ENCODE measurements at regions not wholly inside any gene's neighbourhood (a gene's known extent, or its start where the extent isn't known, plus 50 kb on each side); places are given as distances from the start of the nearest gene placed in this dataset.

DNA sequence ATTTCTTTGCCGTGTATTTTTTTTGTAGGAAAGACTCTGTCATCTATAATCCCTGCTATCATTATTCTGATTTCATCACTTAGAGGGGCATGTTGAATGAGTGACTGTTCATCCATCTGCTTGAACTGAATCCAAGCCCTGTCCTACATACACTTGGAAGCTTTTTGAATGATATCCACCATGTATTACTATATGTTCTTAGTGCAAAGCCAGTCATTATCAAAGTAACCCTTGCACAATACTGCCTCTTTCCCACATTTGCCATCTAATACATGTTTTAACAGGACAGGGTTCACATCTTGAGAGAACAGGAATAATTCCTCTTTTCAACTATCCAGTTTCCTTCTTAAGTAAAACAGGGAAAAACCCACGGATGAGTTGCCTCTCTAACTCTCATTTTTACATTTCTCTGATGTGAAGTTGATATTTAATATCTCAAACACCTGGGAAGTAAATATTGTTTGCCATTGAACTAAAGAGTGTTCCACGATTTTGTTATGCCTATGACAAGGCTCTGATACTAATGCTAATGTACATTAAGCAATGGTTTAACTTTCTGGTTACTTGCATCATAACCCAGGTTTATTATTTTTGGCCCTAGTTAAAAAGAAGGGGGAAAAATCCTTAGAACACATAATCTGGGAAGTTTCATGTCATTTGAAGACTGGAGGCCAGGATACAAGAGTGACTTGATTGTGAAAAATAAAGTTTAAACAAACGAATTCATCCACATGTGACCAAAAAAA, 103.7 kb upstream of the TARS1 start:
- in situ Hi-C loops (cut with HindIII; ENCODE audit: low pct_unique_long_range_greater_than_20kb, low sequenced_read_pairs), result no loop called here
- DNase-seq (ENCODE audit: low read depth in 1 of 2, low spot score in 1 of 2), result no peak
- no peak for TF ChIP-seq JUND (IDR thresholded peaks at IDR 0.05; ENCODE audit: low read depth)

DNA sequence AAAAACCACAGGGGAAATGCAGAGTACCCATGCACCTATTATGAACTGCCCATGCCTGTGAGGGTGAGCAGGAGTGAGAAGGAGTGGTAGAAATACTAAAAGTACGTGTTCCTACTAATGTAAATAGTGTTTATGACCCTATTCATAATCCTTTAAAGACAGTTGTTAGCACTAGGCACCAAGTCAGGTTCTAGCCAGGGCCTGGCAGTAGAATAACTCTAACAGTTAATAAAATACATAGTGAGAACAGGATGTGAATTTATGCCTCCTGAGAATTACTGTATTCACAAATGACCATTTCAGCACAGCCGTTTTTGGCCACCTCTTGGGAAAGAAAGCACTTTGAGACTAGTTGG, 103.2 kb upstream of the TARS1 start:
- in situ Hi-C loops (cut with HindIII; ENCODE audit: low pct_unique_long_range_greater_than_20kb, low sequenced_read_pairs), result no loop called here
- no peak for TF ChIP-seq JUND (IDR thresholded peaks at IDR 0.05; ENCODE audit: low read depth)
- no peak for DNase-seq (ENCODE audit: low read depth in 1 of 2, low spot score in 1 of 2)

DNA sequence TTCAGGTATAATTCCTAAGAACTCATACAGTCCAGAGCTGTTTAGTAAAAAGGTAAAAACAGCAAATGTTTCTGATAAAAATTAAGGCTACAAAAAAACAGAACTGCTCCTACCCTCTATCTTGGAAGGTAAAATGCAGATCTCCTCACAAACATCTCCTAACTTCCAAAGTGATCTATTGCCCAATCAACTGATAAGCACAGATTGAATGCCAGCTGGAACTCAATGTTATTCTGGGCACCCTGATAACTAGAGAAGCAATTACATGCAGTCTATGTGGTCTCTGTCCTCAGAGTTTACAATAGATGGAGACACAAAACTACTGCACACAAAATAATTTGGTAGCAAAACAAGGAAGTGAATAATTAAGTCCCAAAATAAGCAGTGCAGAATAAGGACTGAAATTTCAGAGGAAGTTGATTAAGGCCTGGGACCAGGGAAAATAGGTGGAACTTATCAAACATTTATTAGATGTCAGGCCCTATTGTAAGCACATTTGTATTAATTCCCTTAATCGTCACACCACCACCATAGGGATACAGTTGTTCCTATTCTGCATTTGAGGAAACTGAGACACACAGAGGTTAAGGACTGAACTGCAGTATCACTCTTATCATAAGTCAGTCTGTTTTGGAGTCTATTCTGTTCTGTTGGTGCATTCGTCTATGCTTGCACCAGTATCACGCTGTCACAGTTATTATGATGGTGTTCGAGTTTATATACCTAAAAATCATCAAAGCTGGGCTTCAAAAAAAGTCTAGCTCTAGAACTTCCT, 102.2 kb upstream of the TARS1 start:
- in situ Hi-C loops (cut with HindIII; ENCODE audit: low pct_unique_long_range_greater_than_20kb, low sequenced_read_pairs), result no loop called here
- no peak for DNase-seq (ENCODE audit: low read depth in 1 of 2, low spot score in 1 of 2)
- no peak for TF ChIP-seq JUND (IDR thresholded peaks at IDR 0.05; ENCODE audit: low read depth)

DNA sequence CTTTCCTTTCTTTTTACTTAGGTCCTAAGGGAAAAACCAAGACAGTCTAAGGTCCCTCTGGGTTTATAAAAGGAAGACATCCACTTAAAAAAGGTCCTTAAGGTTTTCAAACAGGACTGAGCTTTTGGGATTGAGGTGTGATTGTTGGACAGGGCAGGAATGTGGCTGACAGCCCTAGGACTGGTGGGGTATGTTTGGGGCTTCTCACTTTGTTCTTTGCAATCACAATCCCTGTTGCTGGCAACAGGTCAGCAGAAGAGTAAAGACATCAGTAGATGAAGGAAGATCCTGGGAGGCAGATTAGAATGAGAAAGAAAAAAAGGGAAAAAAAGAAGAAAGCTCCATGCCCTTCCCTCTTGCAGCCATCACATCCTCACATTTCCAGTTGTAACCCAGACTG, 101.4 kb upstream of the TARS1 start:
- no peak for DNase-seq (ENCODE audit: low read depth in 1 of 2, low spot score in 1 of 2)
- no peak for TF ChIP-seq JUND (IDR thresholded peaks at IDR 0.05; ENCODE audit: low read depth)
- in situ Hi-C loops (cut with HindIII; ENCODE audit: low pct_unique_long_range_greater_than_20kb, low sequenced_read_pairs), result no loop called here

DNA sequence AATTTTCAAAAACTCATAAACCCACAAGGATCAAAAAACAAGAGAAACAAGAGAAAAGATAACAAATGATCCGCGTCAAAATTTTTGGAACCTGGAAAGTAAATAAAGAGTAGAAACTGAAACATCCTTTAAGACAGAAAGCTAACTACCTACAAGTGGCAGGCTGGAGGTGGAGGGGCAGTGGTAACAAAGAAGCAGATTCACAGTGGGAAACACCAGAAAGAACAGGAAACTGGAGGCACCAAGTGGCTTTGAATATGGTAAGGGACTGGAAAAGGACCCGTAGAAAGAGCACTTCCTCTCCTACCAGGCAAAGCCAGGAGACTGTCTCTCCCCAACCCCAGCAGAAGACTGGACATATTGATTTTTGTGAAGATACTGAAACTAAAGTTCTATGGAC, 100.6 kb upstream of the TARS1 start:
- DNase-seq (ENCODE audit: low read depth in 1 of 2, low spot score in 1 of 2), result no peak
- TF ChIP-seq JUND (IDR thresholded peaks at IDR 0.05; ENCODE audit: low read depth), result no peak
- in situ Hi-C loops (cut with HindIII; ENCODE audit: low pct_unique_long_range_greater_than_20kb, low sequenced_read_pairs), result no loop called here

DNA sequence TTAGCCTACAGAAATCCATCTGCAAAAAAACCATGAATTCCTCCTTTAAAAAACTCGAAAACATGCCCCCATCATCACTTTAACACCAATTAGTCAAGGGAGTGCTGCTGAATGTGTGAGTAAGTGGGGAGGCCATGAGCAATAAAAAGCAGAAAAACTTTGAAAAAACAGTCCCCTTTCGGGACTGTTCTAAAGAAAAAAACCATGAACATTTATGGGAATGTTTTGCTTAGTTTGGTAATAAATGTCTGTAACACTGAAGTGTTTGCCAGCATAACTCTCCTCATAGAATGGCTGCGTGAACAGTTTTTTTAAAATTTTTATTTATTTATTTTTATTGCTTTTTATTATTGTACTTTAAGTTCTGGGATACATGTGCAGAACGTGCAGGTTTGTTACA, 99.4 kb upstream of the TARS1 start:
- TF ChIP-seq JUND (IDR thresholded peaks at IDR 0.05; ENCODE audit: low read depth), result no peak
- in situ Hi-C loops (cut with HindIII; ENCODE audit: low pct_unique_long_range_greater_than_20kb, low sequenced_read_pairs), result no loop called here
- DNase-seq (ENCODE audit: low read depth in 1 of 2, low spot score in 1 of 2), result no peak

DNA sequence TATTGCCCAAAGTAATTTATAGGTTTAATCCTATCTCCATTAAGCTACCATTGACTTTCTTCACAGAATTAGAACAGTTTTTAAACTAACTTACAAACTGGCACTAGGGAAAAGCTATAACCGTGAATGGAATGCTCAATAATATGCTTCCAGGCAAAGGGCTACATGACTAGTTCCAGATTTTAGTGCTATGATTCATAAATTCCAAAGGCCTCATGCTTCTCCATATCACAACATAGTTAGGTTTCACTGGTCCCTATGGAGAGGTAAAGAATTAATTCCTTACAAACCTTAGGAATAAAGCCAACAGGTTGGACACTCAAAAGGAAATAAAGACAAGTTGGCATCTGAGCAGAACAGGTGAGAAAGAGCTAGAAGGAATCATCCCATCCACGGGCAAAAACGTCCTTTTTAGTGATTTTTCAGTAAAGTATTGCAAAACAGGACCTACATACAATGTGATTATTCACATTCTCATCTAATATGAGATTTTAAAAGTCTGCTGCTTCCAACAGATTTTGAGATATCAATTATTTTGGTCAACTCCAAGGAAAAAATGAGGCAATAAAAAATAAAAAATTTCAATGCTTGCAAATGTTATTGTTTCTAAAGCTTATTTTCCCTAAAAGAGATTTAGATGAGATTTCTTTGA, 97.0 kb upstream of the TARS1 start:
- TF ChIP-seq JUND (IDR thresholded peaks at IDR 0.05; ENCODE audit: low read depth), result no peak
- DNase-seq (ENCODE audit: low read depth in 1 of 2, low spot score in 1 of 2), result no peak
- in situ Hi-C loops (cut with HindIII; ENCODE audit: low pct_unique_long_range_greater_than_20kb, low sequenced_read_pairs), result no loop called here

DNA sequence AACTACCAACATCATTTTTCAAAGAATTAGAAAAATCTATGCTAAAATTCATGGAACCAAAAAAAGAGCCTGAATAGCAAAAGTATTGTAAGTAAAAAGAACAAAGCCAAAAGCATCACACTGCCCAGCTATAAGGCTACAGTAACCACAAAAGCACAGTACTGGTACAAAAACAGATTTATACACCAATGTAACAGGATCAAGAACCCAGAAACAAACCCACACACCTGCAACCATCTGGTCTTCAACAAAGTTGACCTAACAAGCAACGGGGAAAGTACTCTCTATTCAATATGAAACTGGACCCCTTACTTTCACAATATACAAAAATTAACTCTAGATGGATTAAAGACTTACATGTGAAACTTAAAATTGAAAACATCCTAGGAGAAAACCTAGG, 94.2 kb upstream of the TARS1 start:
- no peak for DNase-seq (ENCODE audit: low read depth in 1 of 2, low spot score in 1 of 2)
- in situ Hi-C loops (cut with HindIII; ENCODE audit: low pct_unique_long_range_greater_than_20kb, low sequenced_read_pairs), result no loop called here
- no peak for TF ChIP-seq JUND (IDR thresholded peaks at IDR 0.05; ENCODE audit: low read depth)

DNA sequence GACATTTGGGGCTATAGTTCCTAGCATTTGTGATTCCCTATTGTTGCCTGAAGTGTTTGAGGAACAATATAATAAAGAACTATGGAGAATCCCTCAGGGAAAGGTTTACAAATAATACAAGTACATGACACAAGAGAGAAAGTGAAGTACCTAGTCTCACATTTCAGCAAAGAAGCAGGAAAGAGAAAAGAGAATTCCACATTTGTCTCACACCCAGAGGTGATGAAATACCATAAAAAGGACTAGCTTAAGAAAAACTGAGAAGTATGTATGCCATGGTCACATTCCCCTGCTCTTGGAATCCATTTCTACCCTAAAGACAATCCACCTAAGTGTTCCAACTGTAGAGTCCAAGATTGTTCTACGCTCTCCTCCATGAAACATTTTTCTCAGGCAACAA, 79.0 kb upstream of the TARS1 start:
- TF ChIP-seq JUND (IDR thresholded peaks at IDR 0.05; ENCODE audit: low read depth), result no peak
- in situ Hi-C loops (cut with HindIII; ENCODE audit: low pct_unique_long_range_greater_than_20kb, low sequenced_read_pairs), result no loop called here
- no peak for DNase-seq (ENCODE audit: low read depth in 1 of 2, low spot score in 1 of 2)

DNA sequence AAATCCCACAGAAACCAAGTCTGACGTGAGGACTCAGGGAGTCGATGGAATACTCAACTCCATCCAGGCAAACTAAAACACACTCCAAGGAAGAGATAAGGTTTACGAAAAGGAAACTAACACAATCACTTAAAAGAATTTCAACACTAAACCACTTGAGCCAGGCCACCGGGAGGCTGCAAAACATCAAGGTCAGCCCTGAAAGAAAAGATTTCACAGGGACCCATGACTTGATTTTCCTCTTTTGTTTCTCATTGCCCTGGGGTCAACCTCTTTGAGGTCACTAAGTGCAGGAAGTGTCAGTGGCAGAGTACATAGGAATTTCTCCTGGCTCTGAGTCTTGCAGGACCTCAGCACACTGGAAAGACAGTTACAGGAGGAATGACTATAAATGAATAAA, 77.8 kb upstream of the TARS1 start:
- DNase-seq (ENCODE audit: low read depth in 1 of 2, low spot score in 1 of 2), result no peak
- TF ChIP-seq JUND (IDR thresholded peaks at IDR 0.05; ENCODE audit: low read depth), result no peak
- in situ Hi-C loops (cut with HindIII; ENCODE audit: low pct_unique_long_range_greater_than_20kb, low sequenced_read_pairs), result no loop called here

DNA sequence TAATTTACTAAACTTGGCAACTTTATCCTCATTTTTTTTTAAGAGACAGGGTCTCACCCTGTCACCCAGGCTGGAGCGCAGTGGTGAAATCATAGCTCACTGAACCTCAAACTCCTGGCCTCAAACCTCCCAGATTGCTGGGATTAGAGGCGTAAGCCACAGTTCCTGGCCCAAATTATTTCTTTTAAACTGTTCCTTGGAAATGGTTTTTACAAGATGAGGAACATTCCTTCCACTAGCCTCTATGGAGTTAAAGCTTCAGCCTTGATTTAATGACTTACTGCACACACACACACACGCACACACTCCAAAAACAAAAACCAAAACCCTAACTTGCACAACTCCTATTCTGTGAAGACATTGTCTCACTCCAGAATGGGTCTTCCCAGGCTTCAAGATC, 77.2 kb upstream of the TARS1 start:
- in situ Hi-C loops (cut with HindIII; ENCODE audit: low pct_unique_long_range_greater_than_20kb, low sequenced_read_pairs), result no loop called here
- TF ChIP-seq JUND (IDR thresholded peaks at IDR 0.05; ENCODE audit: low read depth), result no peak
- DNase-seq (ENCODE audit: low read depth in 1 of 2, low spot score in 1 of 2), result no peak

DNA sequence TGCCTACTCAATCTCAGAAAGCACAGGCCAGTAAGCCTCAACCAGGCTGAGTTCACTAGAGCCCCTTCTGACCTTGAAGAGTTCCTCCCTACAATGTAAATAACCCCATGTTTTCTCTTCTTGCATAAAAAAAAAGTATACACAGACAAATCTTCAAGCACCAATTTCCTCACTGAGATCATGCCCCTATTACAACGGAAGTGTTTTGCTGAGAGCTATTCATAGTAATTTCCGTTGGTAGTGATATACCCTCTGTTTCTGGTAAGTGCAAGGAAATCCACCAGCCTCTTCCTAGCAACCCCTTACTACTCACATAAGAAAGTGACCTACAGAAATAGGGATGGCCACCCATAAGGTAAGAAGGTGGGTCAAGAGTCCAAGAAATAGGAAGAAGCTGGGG, 76.4 kb upstream of the TARS1 start:
- TF ChIP-seq JUND (IDR thresholded peaks at IDR 0.05; ENCODE audit: low read depth), result no peak
- DNase-seq (ENCODE audit: low read depth in 1 of 2, low spot score in 1 of 2), result no peak
- in situ Hi-C loops (cut with HindIII; ENCODE audit: low pct_unique_long_range_greater_than_20kb, low sequenced_read_pairs), result no loop called here

DNA sequence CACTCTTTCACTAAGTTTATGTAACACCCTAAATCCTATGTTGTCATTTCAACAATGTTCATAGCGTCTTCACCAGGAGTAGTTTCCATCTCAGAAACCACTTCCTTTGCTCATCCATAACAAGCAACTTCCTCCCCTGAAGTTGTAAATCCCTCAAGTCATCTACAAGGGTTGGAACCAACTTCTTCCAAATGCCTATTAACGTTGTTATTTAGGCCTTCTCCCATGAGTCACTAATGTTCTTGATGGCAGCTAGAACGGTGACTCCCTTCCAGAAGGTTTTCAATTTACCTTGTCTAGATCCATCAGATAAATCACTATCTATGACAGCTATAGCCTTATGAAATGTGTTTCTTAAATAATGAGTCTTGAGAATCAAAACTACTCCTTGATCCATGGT, 73.3 kb upstream of the TARS1 start:
- DNase-seq (ENCODE audit: low read depth in 1 of 2, low spot score in 1 of 2), result no peak
- in situ Hi-C loops (cut with HindIII; ENCODE audit: low pct_unique_long_range_greater_than_20kb, low sequenced_read_pairs), result no loop called here
- no peak for TF ChIP-seq JUND (IDR thresholded peaks at IDR 0.05; ENCODE audit: low read depth)
